HG03159 (cell line): ENCODE measurements at regions not wholly inside any gene's neighbourhood (a gene's known extent, or its start where the extent isn't known, plus 50 kb on each side); places are given as distances from the start of the nearest gene placed in this dataset.
"Not testable (repeated sequence)": the region's sequence is repeated elsewhere in the genome, so short reads cannot be mapped to it uniquely, and the experiment has no call there.

Experiments used
- ATAC-seq: cut with Tn5 transposase; IDR thresholded peaks from one replicate; pipeline ENCODE4 v1.9.1; 2021; ENCODE audit warnings: mild to moderate bottlenecking, moderate library complexity; ENCODE audit not compliant: unreplicated experiment

- no peak for ATAC-seq
Measured at GRCh38 chr5:67660149-67660548, 463.6 kb upstream of the CD180 start.

GRCh38 chr5:67659288-67659687 lies 462.7 kb upstream of the CD180 start:
- ATAC-seq = no peak

GRCh38 chr5:67657055-67657454 lies 460.5 kb upstream of the CD180 start:
- ATAC-seq = no peak

DNA sequence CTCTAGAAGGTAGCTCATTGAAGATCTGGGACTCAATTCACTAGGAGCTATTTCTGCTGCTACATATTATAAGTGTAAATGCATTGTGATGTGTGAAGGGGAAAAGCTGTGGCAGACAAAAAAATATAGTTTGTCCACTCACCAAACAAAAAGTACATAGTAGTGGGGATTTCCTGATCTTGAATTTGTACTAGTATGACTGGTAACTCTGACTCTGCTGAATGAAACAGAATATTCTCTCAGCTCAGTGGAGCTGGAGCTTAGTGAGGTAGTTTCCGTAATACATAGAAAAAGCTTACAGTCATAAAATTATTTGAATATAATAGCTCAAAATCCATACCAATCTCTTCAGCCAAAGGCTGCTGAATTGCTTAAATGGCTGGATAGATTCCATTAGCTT lies 455.6 kb upstream of the CD180 start:
- no peak for ATAC-seq

GRCh38 chr5:67651180-67651579 lies 454.6 kb upstream of the CD180 start:
- ATAC-seq = no peak

DNA sequence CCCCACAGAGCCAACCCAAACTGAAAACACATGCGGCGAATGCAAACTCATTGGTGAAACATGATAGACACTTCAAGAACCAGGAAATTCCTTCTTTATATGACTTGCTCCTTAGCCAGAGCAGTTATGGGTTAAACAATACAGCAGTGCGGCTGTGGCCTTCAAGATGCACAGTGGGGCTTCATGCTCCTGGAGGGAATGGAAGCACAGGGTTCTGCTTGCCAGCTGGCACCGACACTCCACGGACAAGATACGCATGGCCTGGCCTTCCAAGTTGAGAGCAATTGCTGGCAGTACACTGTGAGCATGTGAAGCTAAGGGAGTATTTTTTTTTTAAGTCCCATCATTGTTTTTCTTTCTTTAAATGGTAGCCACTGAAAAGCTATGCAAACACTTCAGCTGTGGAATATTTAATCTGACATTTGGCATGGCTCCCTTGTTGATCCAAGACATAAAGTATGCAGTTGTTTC lies 451.6 kb upstream of the CD180 start:
- ATAC-seq = no peak

DNA sequence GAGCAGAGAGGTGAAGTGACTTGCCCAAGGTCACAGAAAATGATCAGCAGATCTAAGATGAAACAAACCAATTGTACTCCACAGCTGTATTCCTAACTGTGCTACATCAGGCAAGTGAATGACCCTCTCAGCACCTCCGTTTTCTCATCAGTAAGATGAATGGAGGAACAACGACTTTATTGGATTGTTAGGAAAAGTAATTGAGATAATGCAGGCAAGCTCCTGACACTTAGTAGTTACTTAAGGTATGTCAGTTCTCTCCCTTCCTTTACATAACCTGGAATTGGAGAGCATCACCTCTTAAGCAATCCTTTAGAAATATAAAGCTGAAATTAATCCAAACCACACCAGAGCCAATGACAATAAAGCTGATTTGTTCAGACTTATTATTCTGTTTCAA lies 451.2 kb upstream of the CD180 start:
- no peak for ATAC-seq

- no peak for ATAC-seq
Measured at GRCh38 chr5:67644221-67644920, 447.8 kb upstream of the CD180 start.

- no peak for ATAC-seq
Measured at GRCh38 chr5:67643536-67643935, 446.9 kb upstream of the CD180 start.

- ATAC-seq = no peak
Measured at GRCh38 chr5:67639976-67640375, 443.4 kb upstream of the CD180 start.

DNA sequence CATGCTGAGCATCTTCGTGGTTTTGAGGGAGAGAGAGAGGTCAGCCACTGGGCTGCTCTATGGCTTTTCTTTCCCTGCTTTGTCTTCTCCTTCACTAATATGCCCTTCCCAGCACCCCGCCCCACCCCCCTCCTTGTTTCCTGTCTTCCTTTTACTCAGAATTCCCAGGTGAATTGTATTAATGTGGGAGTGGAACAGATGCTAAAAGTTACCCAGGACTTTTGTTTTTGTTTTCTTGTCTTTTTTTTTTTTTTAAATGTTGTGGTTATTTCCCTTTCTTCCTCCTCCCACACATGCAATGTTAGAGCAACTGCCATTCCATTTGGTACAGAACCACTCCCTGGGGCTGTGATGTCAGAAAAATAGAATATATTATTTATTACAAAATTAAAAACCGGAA lies 442.7 kb upstream of the CD180 start:
- no peak for ATAC-seq

GRCh38 chr5:67636850-67637524 lies 440.4 kb upstream of the CD180 start:
- ATAC-seq = no peak

GRCh38 chr5:67636091-67636490 lies 439.5 kb upstream of the CD180 start:
- no peak for ATAC-seq

DNA sequence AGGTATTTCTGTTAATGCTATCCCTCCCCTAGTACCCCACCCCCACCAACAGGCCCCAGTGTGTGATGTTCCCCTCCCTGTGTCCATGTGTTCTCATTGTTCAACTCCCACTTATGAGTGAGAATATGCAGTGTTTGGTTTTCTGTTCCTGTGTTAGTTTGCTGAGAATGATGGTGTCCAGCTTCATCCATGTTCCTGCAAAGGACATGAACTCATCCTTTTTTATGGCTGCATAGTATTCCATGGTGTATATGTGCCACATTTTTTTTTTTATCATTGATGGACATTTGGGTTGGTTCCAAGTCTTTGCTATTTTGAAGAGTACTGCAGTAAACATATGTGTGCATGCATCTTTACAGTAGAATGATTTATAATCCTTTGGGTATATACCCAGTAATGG lies 430.5 kb upstream of the CD180 start:
- ATAC-seq = not testable (repeated sequence)

GRCh38 chr5:67623078-67623477 lies 426.5 kb upstream of the CD180 start:
- ATAC-seq = no peak

- ATAC-seq = no peak
Measured at GRCh38 chr5:67620424-67621397, 424.1 kb upstream of the CD180 start.

- no peak for ATAC-seq
Measured at GRCh38 chr5:67619636-67620035, 423.0 kb upstream of the CD180 start.

DNA sequence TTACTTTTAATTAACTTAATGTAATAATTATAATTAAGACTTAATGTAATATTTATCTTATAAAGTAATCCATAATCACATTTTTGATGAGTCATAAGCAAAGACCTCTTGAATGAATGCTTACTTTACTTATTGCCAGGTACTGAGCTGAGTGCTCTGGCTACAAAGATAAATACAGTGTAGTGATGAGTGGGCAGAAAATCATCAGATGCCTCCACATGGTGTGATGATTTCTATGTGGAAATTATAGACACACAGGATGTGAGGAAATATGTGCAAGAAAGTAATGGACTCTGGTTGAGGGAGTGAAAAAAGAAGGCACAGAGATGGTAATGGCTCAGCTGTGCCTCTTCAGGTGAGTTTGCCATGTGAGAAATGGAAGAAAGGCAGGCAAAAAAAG lies 422.6 kb upstream of the CD180 start:
- ATAC-seq = no peak

- ATAC-seq = no peak
Measured at GRCh38 chr5:67617051-67617450, 420.5 kb upstream of the CD180 start.

- ATAC-seq = no peak
Measured at GRCh38 chr5:67612961-67613360, 416.4 kb upstream of the CD180 start.

DNA sequence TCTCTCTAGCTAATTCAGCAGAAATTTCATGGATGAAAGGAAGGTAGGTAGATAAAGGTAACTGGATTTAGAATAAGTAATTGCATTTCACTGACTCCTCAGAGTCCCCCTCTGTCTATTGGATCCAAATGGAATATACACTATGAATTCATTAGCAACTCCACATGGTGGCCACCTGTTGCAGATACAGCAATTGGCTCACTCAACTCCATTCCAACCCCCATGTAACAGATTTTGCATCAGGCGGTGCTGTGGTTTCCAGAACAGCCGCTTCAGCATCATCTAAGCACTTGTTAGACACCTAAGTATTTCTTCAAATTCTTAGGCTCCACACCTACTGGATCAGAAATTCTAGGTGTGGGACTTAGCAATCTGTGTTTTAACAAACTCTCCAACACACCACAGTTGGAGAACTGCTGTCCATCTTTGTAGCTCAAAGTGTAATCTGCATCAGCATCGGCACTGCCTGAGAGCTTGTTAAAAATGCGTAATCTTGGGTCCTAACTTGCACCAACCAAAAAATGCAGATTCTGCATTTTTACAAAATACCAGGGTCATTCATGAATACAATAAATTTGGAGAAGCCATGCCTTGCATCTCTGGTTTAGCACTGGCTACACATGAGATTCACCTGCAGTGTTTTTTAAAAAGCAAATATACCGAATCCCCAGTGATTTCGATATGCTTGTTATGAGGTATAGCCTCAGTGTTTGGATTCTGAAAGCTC lies 413.8 kb upstream of the CD180 start:
- no peak for ATAC-seq
